ENCODE measurements at regions not wholly inside any gene's neighbourhood (a gene's known extent, or its start where the extent isn't known, plus 50 kb on each side); places are given as distances from the start of the nearest gene placed in this dataset.

DNA sequence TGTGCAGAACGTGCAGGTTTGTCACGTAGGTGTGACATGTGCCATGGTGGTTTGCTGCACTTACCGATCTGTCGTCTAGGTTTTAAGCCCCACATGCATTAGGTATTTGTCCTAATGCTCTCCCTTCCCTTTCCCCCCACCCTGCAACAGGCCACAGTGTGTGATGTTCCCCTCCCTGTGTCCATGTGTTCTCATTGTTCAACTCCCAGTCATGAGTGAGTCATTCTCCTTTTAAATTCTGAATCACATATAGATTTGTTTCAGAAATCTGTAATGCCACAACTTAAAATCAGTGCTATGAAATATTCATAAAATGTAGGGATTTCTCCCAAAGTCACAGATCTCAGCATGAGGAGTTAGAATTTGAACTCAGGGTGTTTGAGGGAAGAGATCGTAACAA is 552.5 kb upstream of the MBL2 start:
- Histone ChIP-seq H3K36me3 (no peaks in the 10 kb centered on the region), H3K9me3 (ENCODE audit: severe bottlenecking) (no peaks in the 10 kb centered on the region), H3K4me3 (ENCODE audit: low read depth, low read length) (no peak overlapping the region), H3K27me3 (ENCODE audit: insufficient read depth, low read depth, severe bottlenecking) (no peaks in the 10 kb centered on the region), H3K27ac (no peak overlapping the region)
- TF ChIP-seq, protein P1, sequence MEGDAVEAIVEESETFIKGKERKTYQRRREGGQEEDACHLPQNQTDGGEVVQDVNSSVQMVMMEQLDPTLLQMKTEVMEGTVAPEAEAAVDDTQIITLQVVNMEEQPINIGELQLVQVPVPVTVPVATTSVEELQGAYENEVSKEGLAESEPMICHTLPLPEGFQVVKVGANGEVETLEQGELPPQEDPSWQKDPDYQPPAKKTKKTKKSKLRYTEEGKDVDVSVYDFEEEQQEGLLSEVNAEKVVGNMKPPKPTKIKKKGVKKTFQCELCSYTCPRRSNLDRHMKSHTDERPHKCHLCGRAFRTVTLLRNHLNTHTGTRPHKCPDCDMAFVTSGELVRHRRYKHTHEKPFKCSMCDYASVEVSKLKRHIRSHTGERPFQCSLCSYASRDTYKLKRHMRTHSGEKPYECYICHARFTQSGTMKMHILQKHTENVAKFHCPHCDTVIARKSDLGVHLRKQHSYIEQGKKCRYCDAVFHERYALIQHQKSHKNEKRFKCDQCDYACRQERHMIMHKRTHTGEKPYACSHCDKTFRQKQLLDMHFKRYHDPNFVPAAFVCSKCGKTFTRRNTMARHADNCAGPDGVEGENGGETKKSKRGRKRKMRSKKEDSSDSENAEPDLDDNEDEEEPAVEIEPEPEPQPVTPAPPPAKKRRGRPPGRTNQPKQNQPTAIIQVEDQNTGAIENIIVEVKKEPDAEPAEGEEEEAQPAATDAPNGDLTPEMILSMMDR (IDR thresholded peaks at IDR 0.05; ENCODE audit: low read depth, low read length) = no peak
- DNase-seq = no peak

DNA sequence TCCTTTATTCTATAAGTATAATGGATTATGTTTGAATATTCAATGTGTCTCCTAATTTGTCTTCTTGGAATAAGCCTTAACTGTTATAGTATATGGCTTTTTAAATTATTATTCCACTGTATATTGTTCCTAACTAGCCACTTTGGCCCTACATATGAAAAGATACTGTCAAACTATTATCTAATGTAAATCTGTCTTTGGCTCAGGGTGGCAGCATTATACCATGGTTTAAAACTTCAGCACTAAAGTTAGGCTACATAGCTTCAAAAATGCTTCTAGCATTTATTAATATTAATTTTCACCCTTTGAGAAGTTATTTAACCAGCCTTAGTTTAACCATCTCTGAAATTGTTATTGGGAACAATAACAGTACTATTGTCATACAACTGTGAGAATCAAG is 543.1 kb upstream of the MBL2 start:
- no peaks in the 10 kb centered on the region for H3K27me3 ChIP-seq (ENCODE audit: insufficient read depth, low read depth, severe bottlenecking)
- DNase-seq = no peak
- no peaks in the 10 kb centered on the region for H3K9me3 ChIP-seq (ENCODE audit: severe bottlenecking)
- no peak overlapping the region for H3K4me3 ChIP-seq (ENCODE audit: low read depth, low read length)
- TF ChIP-seq, protein P1 (IDR thresholded peaks at IDR 0.05; ENCODE audit: low read depth, low read length) = no peak
- H3K36me3 ChIP-seq = no peaks in the 10 kb centered on the region
- no peak overlapping the region for H3K27ac ChIP-seq

DNA sequence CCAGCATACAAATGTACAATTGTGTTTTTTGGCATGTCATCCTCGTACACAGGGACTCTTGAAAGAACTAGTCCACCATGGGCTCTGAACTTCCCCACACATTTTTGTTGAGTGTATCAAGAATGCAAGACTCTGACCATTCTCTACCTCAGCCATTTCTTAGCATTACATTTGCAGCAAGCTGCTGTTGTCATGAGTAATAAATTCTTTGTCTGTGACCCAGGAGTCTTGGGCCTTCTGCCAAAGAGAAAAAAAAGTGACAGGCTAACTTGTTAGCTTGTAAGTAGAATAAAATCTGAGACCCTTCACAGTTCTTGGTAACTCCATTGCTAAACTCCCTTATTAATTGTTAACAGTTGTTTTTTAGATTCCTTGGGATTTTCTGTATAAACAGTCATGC is 542.3 kb upstream of the MBL2 start:
- Histone ChIP-seq H3K27me3 (ENCODE audit: insufficient read depth, low read depth, severe bottlenecking) (no peaks in the 10 kb centered on the region), H3K27ac (no peak overlapping the region), H3K36me3 (no peaks in the 10 kb centered on the region), H3K9me3 (ENCODE audit: severe bottlenecking) (no peaks in the 10 kb centered on the region), H3K4me3 (ENCODE audit: low read depth, low read length) (no peak overlapping the region)
- TF ChIP-seq, protein P1 (IDR thresholded peaks at IDR 0.05; ENCODE audit: low read depth, low read length) = no peak
- no peak for DNase-seq

DNA sequence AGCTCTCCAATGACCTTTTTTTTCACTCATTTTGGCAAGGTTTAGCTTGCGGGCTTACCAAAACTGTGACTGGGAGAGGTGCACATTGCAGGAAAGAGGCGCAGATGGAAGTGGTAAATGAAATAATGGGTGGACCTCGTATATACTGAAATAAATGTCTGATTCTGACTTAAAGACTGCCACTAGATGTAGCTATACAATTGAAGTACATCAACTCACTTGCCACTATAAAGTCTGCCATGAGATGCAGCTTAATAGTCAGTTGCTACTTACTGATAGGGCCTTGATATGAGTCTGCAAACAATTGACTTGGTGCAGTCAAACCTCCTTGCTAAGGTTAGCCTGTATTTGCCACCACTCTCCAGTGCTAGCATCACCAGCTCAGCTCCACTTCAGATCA is 525.9 kb upstream of the MBL2 start:
- Histone ChIP-seq H3K9me3 (ENCODE audit: severe bottlenecking) (no peaks in the 10 kb centered on the region), H3K27ac (no peak overlapping the region), H3K36me3 (no peaks in the 10 kb centered on the region), H3K4me3 (ENCODE audit: low read depth, low read length) (no peak overlapping the region), H3K27me3 (ENCODE audit: insufficient read depth, low read depth, severe bottlenecking) (no peaks in the 10 kb centered on the region)
- TF ChIP-seq, protein P1 (IDR thresholded peaks at IDR 0.05; ENCODE audit: low read depth, low read length) = no peak
- no peak for DNase-seq

DNA sequence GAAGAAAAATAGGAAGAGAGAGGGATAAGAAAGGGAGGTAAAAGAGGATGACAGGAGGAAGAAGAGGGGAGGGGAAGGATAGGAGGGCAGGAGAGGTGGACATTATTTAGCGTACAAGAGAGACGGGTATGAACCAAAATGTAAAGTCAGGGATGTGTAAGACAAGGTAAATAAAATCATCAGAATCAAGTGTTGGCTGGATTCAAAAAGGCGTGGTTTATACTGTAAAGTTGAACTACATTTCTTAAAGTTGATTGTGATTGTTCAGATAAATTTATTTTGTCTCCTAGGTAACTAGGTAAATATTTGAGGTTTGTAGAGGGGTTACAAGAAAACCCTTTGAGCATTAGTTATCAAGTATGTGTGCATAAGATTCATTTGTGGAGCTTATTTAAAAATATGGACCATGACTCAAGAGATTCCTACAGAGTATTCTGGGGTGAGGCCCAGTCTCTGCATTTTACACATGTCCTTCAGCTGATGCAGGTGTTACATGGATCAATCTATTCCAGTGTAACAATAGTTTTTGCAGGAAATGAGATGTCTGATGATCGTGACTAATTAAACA is 512.1 kb upstream of the MBL2 start:
- TF ChIP-seq, protein P1 (IDR thresholded peaks at IDR 0.05; ENCODE audit: low read depth, low read length) = no peak
- no peak for DNase-seq
- no peaks in the 10 kb centered on the region for H3K36me3 ChIP-seq

DNA sequence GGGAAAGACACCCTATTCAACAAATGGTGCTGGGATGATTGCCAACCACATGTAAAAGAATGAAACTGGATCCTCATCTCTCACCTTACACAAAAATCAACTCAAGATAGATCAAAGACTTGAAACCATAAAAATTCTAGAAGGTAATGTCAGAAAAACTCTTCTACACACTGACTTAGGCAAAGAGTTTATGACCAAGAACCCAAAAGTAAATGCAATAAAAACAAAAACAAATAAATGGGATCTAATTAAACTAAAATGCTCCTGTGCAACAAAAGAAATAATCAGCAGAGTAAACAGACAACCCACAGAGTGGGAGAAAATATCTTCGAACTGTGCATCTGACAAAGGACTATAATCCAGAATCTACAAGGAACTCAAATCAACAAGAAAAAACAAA is 504.2 kb upstream of the MBL2 start:
- H3K27me3 ChIP-seq (ENCODE audit: insufficient read depth, low read depth, severe bottlenecking) = no peaks in the 10 kb centered on the region
- H3K9me3 ChIP-seq (ENCODE audit: severe bottlenecking) = no peaks in the 10 kb centered on the region
- no peak overlapping the region for H3K27ac ChIP-seq
- TF ChIP-seq, protein P1 (IDR thresholded peaks at IDR 0.05; ENCODE audit: low read depth, low read length) = no peak
- no peak overlapping the region for H3K4me3 ChIP-seq (ENCODE audit: low read depth, low read length)
- no peaks in the 10 kb centered on the region for H3K36me3 ChIP-seq
- no peak for DNase-seq

More for the DNA sequence above, 512.1 kb upstream of the MBL2 start:
- H3K9me3 ChIP-seq (ENCODE audit: severe bottlenecking) = no peaks in the 10 kb centered on the region
- no peak overlapping the region for H3K4me3 ChIP-seq (ENCODE audit: low read depth, low read length)
- H3K27ac ChIP-seq = no peak overlapping the region
- H3K27me3 ChIP-seq (ENCODE audit: insufficient read depth, low read depth, severe bottlenecking) = no peaks in the 10 kb centered on the region

Measured in WERI-Rb-1 (cell line).